ENCODE measurements at regions not wholly inside any gene's neighbourhood (a gene's known extent, or its start where the extent isn't known, plus 50 kb on each side); places are given as distances from the start of the nearest gene placed in this dataset.

GRCh38 chr6:91754691-91755090 is 1167.8 kb upstream of the MAP3K7 start:
- no peaks in the 10 kb centered on the region for H3K36me3 ChIP-seq (ENCODE audit: control insufficient read depth in 2 of 2, insufficient read depth in 2 of 2, low read length in 2 of 2)
- no peak overlapping the region for H3K4me3 ChIP-seq (ENCODE audit: low read length in 2 of 2)
- no peaks in the 10 kb centered on the region for H3K9me3 ChIP-seq (ENCODE audit: control insufficient read depth in 2 of 2, low read length in 2 of 2)
- H3K4me1 ChIP-seq (ENCODE audit: control insufficient read depth, insufficient read depth, low read length) = no peaks in the 10 kb centered on the region
- no peak overlapping the region for H3K9ac ChIP-seq (ENCODE audit: low read length in 2 of 2)
- H3K27me3 ChIP-seq (ENCODE audit: control insufficient read depth in 1 of 2, insufficient read depth in 2 of 2, low read length in 2 of 2) = no peaks in the 10 kb centered on the region
- no peak overlapping the region for H3K27ac ChIP-seq (ENCODE audit: low read length)

- Histone ChIP-seq H3K4me1 (ENCODE audit: control insufficient read depth, insufficient read depth, low read length) (no peaks in the 10 kb centered on the region), H3K9me3 (ENCODE audit: control insufficient read depth in 2 of 2, low read length in 2 of 2) (no peaks in the 10 kb centered on the region), H3K36me3 (ENCODE audit: control insufficient read depth in 2 of 2, insufficient read depth in 2 of 2, low read length in 2 of 2) (no peaks in the 10 kb centered on the region), H3K9ac (ENCODE audit: low read length in 2 of 2) (no peak overlapping the region), H3K27ac (ENCODE audit: low read length) (no peak overlapping the region), H3K4me3 (ENCODE audit: low read length in 2 of 2) (no peak overlapping the region), H3K27me3 (ENCODE audit: control insufficient read depth in 1 of 2, insufficient read depth in 2 of 2, low read length in 2 of 2) (no peaks in the 10 kb centered on the region)
These were observed 1164.7 kb upstream of the MAP3K7 start for GRCh38 chr6:91751526-91751925.

- Histone ChIP-seq H3K36me3 (ENCODE audit: control insufficient read depth in 2 of 2, insufficient read depth in 2 of 2, low read length in 2 of 2) (no peaks in the 10 kb centered on the region), H3K27me3 (ENCODE audit: control insufficient read depth in 1 of 2, insufficient read depth in 2 of 2, low read length in 2 of 2) (no peaks in the 10 kb centered on the region), H3K4me1 (ENCODE audit: control insufficient read depth, insufficient read depth, low read length) (no peaks in the 10 kb centered on the region), H3K9ac (ENCODE audit: low read length in 2 of 2) (no peak overlapping the region), H3K9me3 (ENCODE audit: control insufficient read depth in 2 of 2, low read length in 2 of 2) (no peaks in the 10 kb centered on the region), H3K27ac (ENCODE audit: low read length) (no peak overlapping the region), H3K4me3 (ENCODE audit: low read length in 2 of 2) (no peak overlapping the region)
These were observed 1157.7 kb upstream of the MAP3K7 start for GRCh38 chr6:91744566-91744965.

GRCh38 chr6:91743756-91744155 is 1156.9 kb upstream of the MAP3K7 start:
- no peak overlapping the region for H3K9ac ChIP-seq (ENCODE audit: low read length in 2 of 2)
- H3K4me3 ChIP-seq (ENCODE audit: low read length in 2 of 2) = no peak overlapping the region
- H3K27ac ChIP-seq (ENCODE audit: low read length) = no peak overlapping the region
- no peaks in the 10 kb centered on the region for H3K4me1 ChIP-seq (ENCODE audit: control insufficient read depth, insufficient read depth, low read length)
- no peaks in the 10 kb centered on the region for H3K27me3 ChIP-seq (ENCODE audit: control insufficient read depth in 1 of 2, insufficient read depth in 2 of 2, low read length in 2 of 2)
- H3K9me3 ChIP-seq (ENCODE audit: control insufficient read depth in 2 of 2, low read length in 2 of 2) = no peaks in the 10 kb centered on the region
- no peaks in the 10 kb centered on the region for H3K36me3 ChIP-seq (ENCODE audit: control insufficient read depth in 2 of 2, insufficient read depth in 2 of 2, low read length in 2 of 2)

GRCh38 chr6:91731939-91732338 is 1145.1 kb upstream of the MAP3K7 start:
- no peaks in the 10 kb centered on the region for H3K27me3 ChIP-seq (ENCODE audit: control insufficient read depth in 1 of 2, insufficient read depth in 2 of 2, low read length in 2 of 2)
- H3K9me3 ChIP-seq (ENCODE audit: control insufficient read depth in 2 of 2, low read length in 2 of 2) = no peaks in the 10 kb centered on the region
- no peak overlapping the region for H3K4me3 ChIP-seq (ENCODE audit: low read length in 2 of 2)
- H3K9ac ChIP-seq (ENCODE audit: low read length in 2 of 2) = no peak overlapping the region
- H3K4me1 ChIP-seq (ENCODE audit: control insufficient read depth, insufficient read depth, low read length) = no peaks in the 10 kb centered on the region
- H3K27ac ChIP-seq (ENCODE audit: low read length) = no peak overlapping the region
- no peaks in the 10 kb centered on the region for H3K36me3 ChIP-seq (ENCODE audit: control insufficient read depth in 2 of 2, insufficient read depth in 2 of 2, low read length in 2 of 2)

GRCh38 chr6:91730710-91731109 is 1143.8 kb upstream of the MAP3K7 start:
- Histone ChIP-seq H3K4me1 (ENCODE audit: control insufficient read depth, insufficient read depth, low read length) (no peaks in the 10 kb centered on the region), H3K9ac (ENCODE audit: low read length in 2 of 2) (no peak overlapping the region), H3K27me3 (ENCODE audit: control insufficient read depth in 1 of 2, insufficient read depth in 2 of 2, low read length in 2 of 2) (no peaks in the 10 kb centered on the region), H3K9me3 (ENCODE audit: control insufficient read depth in 2 of 2, low read length in 2 of 2) (no peaks in the 10 kb centered on the region), H3K27ac (ENCODE audit: low read length) (no peak overlapping the region), H3K36me3 (ENCODE audit: control insufficient read depth in 2 of 2, insufficient read depth in 2 of 2, low read length in 2 of 2) (no peaks in the 10 kb centered on the region), H3K4me3 (ENCODE audit: low read length in 2 of 2) (no peak overlapping the region)

GRCh38 chr6:91720324-91720723 is 1133.5 kb upstream of the MAP3K7 start:
- H3K4me1 ChIP-seq (ENCODE audit: control insufficient read depth, insufficient read depth, low read length) = no peaks in the 10 kb centered on the region
- H3K27me3 ChIP-seq (ENCODE audit: control insufficient read depth in 1 of 2, insufficient read depth in 2 of 2, low read length in 2 of 2) = no peaks in the 10 kb centered on the region
- no peaks in the 10 kb centered on the region for H3K36me3 ChIP-seq (ENCODE audit: control insufficient read depth in 2 of 2, insufficient read depth in 2 of 2, low read length in 2 of 2)
- no peak overlapping the region for H3K4me3 ChIP-seq (ENCODE audit: low read length in 2 of 2)
- no peaks in the 10 kb centered on the region for H3K9me3 ChIP-seq (ENCODE audit: control insufficient read depth in 2 of 2, low read length in 2 of 2)
- no peak overlapping the region for H3K27ac ChIP-seq (ENCODE audit: low read length)
- H3K9ac ChIP-seq (ENCODE audit: low read length in 2 of 2) = no peak overlapping the region

GRCh38 chr6:91719414-91719813 is 1132.5 kb upstream of the MAP3K7 start:
- no peaks in the 10 kb centered on the region for H3K36me3 ChIP-seq (ENCODE audit: control insufficient read depth in 2 of 2, insufficient read depth in 2 of 2, low read length in 2 of 2)
- H3K4me3 ChIP-seq (ENCODE audit: low read length in 2 of 2) = no peak overlapping the region
- no peaks in the 10 kb centered on the region for H3K9me3 ChIP-seq (ENCODE audit: control insufficient read depth in 2 of 2, low read length in 2 of 2)
- no peak overlapping the region for H3K27ac ChIP-seq (ENCODE audit: low read length)
- no peaks in the 10 kb centered on the region for H3K27me3 ChIP-seq (ENCODE audit: control insufficient read depth in 1 of 2, insufficient read depth in 2 of 2, low read length in 2 of 2)
- H3K4me1 ChIP-seq (ENCODE audit: control insufficient read depth, insufficient read depth, low read length) = no peaks in the 10 kb centered on the region
- no peak overlapping the region for H3K9ac ChIP-seq (ENCODE audit: low read length in 2 of 2)

GRCh38 chr6:91718198-91718597 is 1131.3 kb upstream of the MAP3K7 start:
- Histone ChIP-seq H3K9ac (ENCODE audit: low read length in 2 of 2) (no peak overlapping the region), H3K27me3 (ENCODE audit: control insufficient read depth in 1 of 2, insufficient read depth in 2 of 2, low read length in 2 of 2) (no peaks in the 10 kb centered on the region), H3K36me3 (ENCODE audit: control insufficient read depth in 2 of 2, insufficient read depth in 2 of 2, low read length in 2 of 2) (no peaks in the 10 kb centered on the region), H3K4me1 (ENCODE audit: control insufficient read depth, insufficient read depth, low read length) (no peaks in the 10 kb centered on the region), H3K9me3 (ENCODE audit: control insufficient read depth in 2 of 2, low read length in 2 of 2) (no peaks in the 10 kb centered on the region), H3K4me3 (ENCODE audit: low read length in 2 of 2) (no peak overlapping the region), H3K27ac (ENCODE audit: low read length) (no peak overlapping the region)

- no peak overlapping the region for H3K4me3 ChIP-seq (ENCODE audit: low read length in 2 of 2)
- H3K9me3 ChIP-seq (ENCODE audit: control insufficient read depth in 2 of 2, low read length in 2 of 2) = no peaks in the 10 kb centered on the region
- no peak overlapping the region for H3K9ac ChIP-seq (ENCODE audit: low read length in 2 of 2)
- H3K4me1 ChIP-seq (ENCODE audit: control insufficient read depth, insufficient read depth, low read length) = no peaks in the 10 kb centered on the region
- no peaks in the 10 kb centered on the region for H3K36me3 ChIP-seq (ENCODE audit: control insufficient read depth in 2 of 2, insufficient read depth in 2 of 2, low read length in 2 of 2)
- H3K27ac ChIP-seq (ENCODE audit: low read length) = no peak overlapping the region
- H3K27me3 ChIP-seq (ENCODE audit: control insufficient read depth in 1 of 2, insufficient read depth in 2 of 2, low read length in 2 of 2) = no peaks in the 10 kb centered on the region
These were observed 1130.2 kb upstream of the MAP3K7 start for GRCh38 chr6:91717094-91717493.

GRCh38 chr6:91716361-91716760 is 1129.5 kb upstream of the MAP3K7 start:
- H3K9ac ChIP-seq (ENCODE audit: low read length in 2 of 2) = no peak overlapping the region

More at GRCh38 chr6:91716361-91716760, 1129.5 kb upstream of the MAP3K7 start:
- Histone ChIP-seq H3K27me3 (ENCODE audit: control insufficient read depth in 1 of 2, insufficient read depth in 2 of 2, low read length in 2 of 2) (no peaks in the 10 kb centered on the region), H3K4me1 (ENCODE audit: control insufficient read depth, insufficient read depth, low read length) (no peaks in the 10 kb centered on the region), H3K36me3 (ENCODE audit: control insufficient read depth in 2 of 2, insufficient read depth in 2 of 2, low read length in 2 of 2) (no peaks in the 10 kb centered on the region), H3K4me3 (ENCODE audit: low read length in 2 of 2) (no peak overlapping the region), H3K27ac (ENCODE audit: low read length) (no peak overlapping the region), H3K9me3 (ENCODE audit: control insufficient read depth in 2 of 2, low read length in 2 of 2) (no peaks in the 10 kb centered on the region)

All from stomach smooth muscle (tissue), 2 donors.